HT1080 (cell line): ENCODE measurements at regions not wholly inside any gene's neighbourhood (a gene's known extent, or its start where the extent isn't known, plus 50 kb on each side); places are given as distances from the start of the nearest gene placed in this dataset.

Source experiments
- DNase-seq: peaks from one replicate; pipeline ENCODE4 v3.0.0-alpha.2; 2015; ENCODE audit warnings: low read depth

- DNase-seq = peak; percentile 71
Measured at GRCh38 chr22:46054091-46055073, 77.4 kb upstream of the WNT7B start.

DNA sequence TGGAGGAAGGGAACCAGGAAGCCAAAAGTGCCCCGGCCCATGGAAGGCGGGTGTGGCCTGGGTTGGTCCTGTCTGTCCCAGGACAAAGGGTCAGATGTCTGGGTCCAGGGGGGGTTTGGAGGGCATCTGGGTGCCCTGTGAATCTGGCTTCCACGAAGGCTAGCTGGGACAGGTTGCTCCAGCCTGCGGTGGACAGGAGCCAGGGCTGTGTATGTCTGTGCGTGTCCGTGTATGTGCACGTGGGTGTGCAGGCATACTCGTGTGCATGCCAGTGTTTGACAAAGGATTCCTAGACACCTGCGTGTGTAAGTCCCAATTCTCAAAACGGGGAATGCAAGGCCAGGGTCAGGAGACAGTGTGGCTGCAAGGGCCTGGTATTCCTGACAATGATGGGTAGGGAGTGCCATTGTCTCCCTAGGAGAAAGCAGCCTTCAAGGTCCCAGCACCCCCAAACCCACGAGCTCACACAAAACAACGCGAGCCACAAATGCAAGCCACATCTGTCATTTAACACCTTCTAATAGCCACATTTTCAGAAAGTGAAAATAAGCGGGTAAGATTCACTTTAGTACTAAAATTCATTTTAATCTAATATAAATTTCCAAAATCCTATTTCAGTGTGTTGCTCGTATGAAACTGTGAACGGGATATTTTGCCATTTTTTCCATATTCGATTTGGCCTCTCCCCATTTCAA is 78.4 kb upstream of the WNT7B start:
- DNase-seq = peak; percentile 56

DNA sequence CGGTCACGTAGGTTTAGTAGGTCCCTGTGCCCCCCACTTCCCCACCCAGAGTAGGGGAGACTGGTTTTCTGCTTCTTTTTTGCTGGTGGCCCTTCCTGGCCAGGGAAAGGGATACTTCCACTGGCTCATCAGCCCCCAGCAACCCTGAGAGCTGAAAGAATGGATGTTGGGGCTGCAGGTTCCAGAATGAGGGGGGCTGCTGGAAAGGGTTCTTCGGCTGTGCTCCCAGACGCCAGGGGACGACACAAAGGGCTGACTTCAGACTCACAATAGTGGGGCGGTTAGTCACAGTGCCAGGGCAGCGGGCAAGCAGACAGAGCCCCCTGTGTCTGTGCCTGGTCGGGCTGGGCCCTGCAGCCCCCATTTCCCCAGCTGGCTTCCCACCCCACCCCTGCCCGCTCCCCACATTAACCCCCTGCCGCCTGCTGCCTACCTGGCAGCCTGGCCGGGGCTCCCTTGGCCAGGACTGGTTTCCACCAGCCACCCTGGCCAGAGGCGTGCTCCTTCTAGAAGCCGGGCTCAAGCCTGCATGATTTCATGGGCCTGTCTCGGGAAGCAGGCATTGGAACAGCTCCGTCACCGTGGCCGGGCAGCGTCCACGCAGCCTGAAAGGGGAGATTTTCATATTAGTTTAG is 79.1 kb upstream of the WNT7B start:
- peak; percentile 59 for DNase-seq

DNA sequence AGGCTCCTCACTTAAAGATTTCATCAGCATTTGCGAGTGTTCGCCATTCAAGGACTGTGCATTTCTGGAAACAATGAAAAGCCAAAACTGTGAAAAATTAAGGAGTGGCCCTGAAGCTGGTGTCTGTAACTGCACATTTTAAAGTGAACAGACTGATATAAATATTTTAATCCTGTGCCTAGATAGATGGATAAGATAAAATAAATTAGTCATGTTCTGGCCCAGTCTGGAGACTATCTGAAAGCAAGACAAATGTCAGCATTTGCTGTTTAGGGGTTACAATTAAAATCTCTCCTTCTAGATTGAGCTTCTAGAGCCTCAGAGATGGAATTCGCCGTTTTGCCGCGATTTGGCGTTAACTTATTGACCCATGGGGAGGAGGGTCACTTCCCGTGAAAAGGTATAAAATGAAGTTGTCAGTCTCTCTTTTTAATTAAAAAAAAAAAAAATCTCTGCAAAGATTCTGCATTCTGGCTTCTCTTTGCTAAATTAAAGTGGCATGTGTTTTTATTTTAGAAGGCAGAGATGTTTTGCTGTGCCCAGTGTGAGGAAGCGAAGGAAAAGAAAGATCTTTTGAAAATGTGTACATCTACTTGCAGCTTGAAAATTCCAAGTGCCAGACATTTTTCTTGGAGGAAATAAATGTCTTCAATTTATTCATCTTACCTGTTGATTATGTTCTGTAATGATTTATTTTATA is 79.7 kb upstream of the WNT7B start:
- peak; percentile 17 for DNase-seq

DNA sequence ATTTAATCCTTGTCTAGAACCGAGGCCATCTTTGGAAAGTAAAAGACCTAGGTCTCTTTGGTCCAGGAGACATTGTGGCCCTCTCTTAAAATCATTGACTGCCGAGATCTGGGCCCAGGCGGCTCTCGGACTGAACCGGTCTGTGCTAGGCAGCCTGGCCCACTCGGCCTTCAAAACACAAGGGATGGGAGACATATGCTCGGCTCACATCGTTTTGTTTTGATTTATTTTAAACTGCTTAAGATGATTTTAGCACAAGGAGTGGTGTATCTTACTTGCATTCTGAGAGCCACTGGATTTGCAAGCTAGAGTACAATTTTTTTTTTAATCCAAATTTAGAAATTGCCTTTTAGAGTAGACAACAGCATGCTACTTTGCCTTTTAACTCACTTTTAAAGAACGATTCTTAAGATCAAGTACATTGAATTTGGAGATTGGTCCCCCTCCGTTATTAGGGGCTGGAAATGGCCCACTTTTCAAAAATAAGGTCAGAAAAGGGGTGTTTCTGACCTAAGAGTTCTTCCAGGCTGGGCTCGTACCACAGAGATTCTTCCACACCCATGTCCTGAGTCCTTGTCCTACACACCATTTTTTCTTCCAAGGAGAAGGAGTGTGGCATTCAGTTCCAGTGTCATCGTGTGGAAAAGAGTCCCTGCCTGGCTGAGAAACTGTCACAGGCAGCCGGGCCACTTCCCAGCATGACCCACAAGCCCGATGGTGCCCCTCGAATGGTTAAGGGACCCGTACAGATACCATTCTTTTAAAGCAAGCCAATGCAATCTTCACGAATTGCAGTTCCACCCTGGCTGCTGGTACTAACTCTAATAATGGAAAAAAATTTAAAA is 80.5 kb upstream of the WNT7B start:
- peak; percentile 33 for DNase-seq

DNA sequence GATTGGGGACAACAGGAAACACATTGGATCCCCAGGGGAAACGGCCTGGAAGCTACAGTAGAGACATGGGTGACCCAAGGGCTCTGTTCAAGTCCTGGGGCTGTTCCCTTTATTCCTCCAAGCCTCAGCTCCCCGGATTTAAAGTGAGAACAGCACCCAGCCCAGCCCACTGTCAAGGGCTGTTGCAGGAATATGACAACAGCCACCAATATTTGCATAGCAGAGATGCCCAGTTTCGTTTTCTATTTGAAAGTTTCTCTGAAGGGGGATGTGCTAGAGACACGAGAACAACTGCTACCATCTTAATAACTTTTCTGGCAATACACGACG is 81.1 kb upstream of the WNT7B start:
- peak; percentile 80 for DNase-seq

DNA sequence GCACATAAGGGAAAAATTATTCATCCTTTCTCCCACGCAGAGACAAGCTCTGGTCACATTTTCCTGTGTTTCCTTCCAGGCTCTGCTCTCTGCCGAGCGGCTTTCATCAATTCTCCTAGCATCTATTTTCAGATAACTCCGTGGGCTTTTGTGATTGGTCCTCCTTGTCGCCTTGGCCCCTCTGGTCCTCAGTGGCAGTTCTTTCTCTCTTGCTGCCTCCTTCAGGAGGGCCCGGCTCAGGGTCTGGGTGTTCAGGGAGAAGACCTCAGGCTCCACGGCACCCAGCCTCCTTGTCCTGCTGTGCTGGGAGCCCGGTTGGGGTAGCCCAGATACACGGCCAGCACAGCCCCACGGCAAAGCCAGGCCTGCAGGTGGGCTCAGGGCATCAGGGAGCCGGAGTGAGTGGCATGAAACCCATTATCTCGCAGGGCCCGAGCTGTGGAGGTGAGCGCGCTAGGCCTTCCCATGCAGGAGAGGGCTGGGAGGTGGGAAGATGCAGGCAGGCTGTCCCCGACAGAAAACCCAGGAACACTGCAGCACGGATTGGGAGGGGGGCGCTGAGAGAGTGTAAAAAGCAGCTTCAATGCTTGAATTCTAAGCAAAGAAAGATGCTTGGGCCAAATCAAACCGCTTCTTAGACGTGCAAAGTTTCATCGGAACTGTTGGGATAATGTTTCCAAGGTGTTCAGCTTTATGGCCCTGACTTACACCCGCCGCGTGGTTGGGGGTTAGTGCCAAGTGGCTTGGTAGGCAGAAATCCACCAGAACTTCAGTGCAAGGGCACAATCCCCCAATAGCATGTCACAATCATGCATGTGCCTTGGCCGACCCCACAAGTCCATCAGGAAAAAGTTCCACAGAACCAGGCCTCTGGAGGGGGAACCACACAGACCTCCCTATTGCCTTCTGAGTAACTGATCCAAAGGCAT is 81.9 kb upstream of the WNT7B start:
- DNase-seq = no peak

GRCh38 chr22:46060292-46061123 is 83.5 kb upstream of the WNT7B start:
- no peak for DNase-seq

DNA sequence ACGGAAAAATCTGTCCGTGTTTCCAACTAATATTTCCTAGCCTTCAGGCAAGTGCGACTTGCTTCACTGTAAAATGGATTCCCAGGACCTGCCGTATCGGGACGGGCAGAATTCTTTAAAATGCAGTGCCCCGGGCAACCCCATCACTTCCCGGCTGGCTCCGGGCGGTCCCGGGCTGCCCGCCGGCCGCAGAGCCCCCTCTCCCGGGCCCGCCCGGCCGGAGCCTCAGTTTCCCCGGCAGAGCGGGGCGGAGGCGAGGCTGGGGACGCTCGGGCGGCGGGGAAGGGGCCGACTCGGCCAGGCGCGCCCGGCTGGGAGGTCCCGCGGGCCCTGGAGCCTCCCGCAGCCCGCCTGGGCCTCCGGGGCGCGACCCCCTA is 84.2 kb upstream of the WNT7B start:
- DNase-seq = no peak

GRCh38 chr22:46061501-46062231 is 84.7 kb upstream of the WNT7B start:
- no peak for DNase-seq

DNA sequence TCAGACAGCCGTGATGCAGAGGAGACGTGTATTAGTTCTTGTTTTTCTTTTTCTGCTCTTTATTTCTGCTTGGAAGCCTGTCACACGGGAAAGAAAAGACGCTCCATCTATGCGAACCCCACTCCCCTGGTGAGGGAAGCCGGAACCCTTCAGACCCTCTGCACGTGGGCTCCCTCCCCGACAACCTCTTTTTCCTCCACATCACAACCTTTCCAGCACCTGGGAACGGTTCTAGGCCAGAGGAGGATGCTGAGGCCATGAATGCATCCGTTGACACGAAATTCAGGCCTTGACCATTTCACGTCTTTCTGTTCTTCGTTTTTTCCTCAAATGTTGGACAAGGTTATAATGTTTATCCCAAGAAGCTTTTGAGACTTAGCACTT is 85.3 kb upstream of the WNT7B start:
- DNase-seq = no peak

DNA sequence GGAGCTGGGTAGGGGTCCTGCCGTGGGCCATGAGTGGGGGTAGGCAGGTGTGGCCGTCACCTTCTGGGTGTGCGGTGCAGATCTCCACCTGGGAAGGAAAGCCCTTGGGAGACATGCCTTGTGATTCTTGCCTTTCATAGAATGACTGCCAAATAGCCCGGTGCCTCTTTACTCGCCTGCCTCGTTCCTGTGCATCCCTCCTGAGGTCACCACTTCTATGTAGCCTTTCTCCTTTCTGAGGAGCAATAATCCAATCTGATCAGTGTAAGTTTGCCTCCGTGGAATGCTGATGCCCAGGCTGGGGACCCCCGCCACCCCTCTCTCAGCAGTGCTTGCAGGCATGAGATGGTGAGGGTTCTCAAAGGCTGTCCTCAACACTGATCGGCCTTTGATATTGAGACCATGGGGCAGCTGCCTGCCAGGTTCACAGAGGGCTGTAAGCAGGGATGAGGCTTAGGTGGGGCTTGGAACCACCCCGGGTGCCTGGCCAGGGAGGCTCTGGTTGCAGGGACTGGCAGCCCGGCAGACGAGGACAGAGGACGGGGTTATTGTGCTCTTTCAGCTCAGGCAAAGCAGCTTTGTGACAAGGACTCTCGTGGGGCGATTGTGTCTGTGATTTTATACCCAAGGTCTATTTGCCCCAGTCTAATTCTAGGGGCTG is 86.1 kb upstream of the WNT7B start:
- DNase-seq = no peak

DNA sequence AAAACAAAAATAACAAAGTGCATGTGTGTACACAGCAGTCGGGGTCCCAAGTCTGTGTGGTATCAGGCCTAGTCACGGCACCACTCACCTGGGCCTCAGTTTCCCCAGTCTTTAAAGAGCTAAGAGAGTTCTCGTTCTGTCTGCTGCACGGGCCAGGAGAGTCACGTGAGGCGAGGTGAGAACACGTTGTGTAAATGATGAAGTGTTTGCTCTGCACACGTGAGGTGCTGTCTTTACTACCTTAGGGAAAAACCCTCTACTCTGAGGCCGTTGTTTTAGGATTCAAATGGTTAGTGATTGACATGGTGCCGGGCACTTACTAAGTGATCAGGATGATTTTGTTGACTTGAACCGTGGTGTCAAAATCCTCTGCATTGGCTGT is 86.5 kb upstream of the PPARA start:
- no peak for DNase-seq

DNA sequence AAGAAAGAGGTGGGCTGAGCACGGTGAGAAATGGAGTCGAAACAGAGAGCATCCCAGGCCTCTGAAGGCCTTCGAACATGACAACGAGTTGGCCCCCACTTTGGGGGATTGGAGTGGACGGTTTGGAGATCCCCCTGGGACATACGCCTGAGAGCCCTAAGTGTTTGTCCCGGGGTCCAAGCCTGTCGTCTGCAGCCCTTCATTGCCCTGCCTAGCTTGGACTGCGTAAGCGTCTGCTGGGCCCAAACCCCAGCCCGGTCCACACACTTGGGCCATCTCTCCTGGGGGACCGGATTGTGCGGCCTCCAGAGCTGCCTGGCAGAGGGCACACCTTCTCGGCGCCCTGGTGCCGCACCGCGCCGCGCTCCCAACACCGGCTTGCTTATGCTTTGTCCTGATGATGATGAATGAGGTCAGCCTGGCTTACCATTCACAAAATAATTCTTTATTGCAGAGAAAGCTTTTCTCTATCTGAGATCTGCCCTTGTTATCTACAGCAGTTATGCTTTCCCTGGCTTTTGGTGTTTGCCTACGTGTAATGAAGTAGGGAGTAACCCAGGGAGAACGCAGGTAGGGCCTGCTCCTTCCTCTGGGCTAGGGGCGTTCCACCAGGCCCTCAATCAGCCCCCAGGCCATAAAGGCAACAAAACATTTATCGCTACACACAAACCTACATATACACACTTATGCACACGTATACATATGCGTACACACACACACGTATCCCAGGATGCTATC is 85.9 kb upstream of the PPARA start:
- no peak for DNase-seq

DNA sequence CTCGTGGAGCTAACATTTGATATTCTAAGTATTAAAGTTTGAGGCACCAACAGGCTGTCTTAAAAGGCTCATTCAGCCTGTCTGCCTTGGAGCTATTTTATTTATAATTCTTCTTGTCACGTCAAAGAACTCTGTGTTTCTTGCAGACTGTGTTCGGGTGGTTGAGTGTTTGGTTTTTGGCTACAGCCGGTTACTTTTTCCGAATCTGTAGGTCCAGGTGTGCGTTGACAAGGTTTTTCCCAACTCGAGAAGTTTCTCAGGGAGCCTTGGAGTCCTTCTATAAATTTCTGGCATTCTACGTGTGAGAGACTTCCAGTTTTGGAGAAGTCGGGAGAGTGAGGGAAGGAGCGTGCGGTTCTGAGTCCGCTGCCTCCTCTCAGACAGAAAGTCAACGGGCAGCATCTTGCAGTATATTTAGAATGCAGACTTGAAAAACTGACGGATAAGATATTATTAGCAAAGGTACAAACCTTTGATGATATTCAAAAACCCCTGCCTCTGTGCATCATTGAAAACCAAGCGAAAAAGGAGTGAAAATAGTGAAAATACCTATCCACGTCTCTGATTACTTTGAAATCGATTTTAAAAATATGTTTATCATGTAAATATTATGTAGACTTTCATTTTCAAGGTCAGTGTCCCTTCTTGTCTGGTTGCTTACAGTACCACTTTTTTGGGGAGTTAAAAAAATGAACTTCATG is 85.2 kb upstream of the PPARA start:
- peak; percentile 42 for DNase-seq
